HEK293 (cell line): ENCODE measurements at regions not wholly inside any gene's neighbourhood (a gene's known extent, or its start where the extent isn't known, plus 50 kb on each side); places are given as distances from the start of the nearest gene placed in this dataset.
A peak's percentile ranks its signal among the peaks of the same experiment; 100 is the strongest.

Experiments
- CTCF ChIA-PET: fragments of 350-600 bp; formaldehyde crosslinking; extraction: SDS; loops from one replicate; lab custom pipeline; 2021; ENCODE audit warnings: antibody characterized with exemption; lab: Yijun Ruan, JAX
- POLR2A ChIA-PET: fragments of 300-600 bp; formaldehyde crosslinking; extraction: SDS; loops from one replicate; lab custom pipeline; 2020; ENCODE audit warnings: antibody characterized with exemption, inconsistent platforms; lab: Yijun Ruan, JAX
- H3K27ac ChIP-seq: fragments of 200-500 bp; sonication (Bioruptor generic); 2 replicates; pipeline ENCODE4 v1.5.1; 2014; ENCODE audit warnings: low read depth, low read length, control low read depth, inconsistent platforms; ENCODE audit errors: extremely low read depth
- H3K36me3 ChIP-seq, 2 experiments: fragments of 200-500 bp in 1 of 2; sonication (Bioruptor generic) in 1 of 2; 1 replicate in 1 of 2; 2 replicates in 1 of 2; pipeline ENCODE4 v1.5.1; 2014 to 2017; ENCODE audit warnings: inconsistent platforms in 2 of 2, low read length in 2 of 2; ENCODE audit not compliant: control insufficient read depth in 2 of 2, insufficient read depth in 1 of 2
- H3K4me1 ChIP-seq: fragments of 200-500 bp; sonication (Bioruptor generic); 2 replicates; pipeline ENCODE4 v1.5.1; 2014; ENCODE audit warnings: mild to moderate bottlenecking, low read length, inconsistent platforms; ENCODE audit not compliant: control insufficient read depth, insufficient read depth
- H3K4me3 ChIP-seq: 2 replicates; pipeline ENCODE4 v1.5.1; 2011; ENCODE audit warnings: low read depth, mild to moderate bottlenecking, control low read depth, low read length, moderate library complexity
- H3K9me3 ChIP-seq: fragments of 200-500 bp; sonication (Bioruptor generic); 2 replicates; pipeline ENCODE4 v1.5.1; 2014; ENCODE audit warnings: low read depth, low read length, inconsistent platforms; ENCODE audit not compliant: control insufficient read depth, insufficient read depth
- BCL11B ChIP-seq: fragments of 450-650 bp; formaldehyde crosslinking; IDR thresholded peaks from 2 replicates; pipeline ENCODE4 v1.5.1; 2016; ENCODE audit warnings: low read depth, missing biosample characterization, missing genetic modification characterization
- EGR2 ChIP-seq: fragments of 450-650 bp; formaldehyde crosslinking; IDR thresholded peaks from 2 replicates; pipeline ENCODE4 v1.5.1; 2016; ENCODE audit warnings: low read depth, missing biosample characterization, missing genetic modification characterization
- GLIS1 ChIP-seq: fragments of 450-650 bp; formaldehyde crosslinking; IDR thresholded peaks from 2 replicates; pipeline ENCODE4 v1.5.1; 2016; ENCODE audit warnings: missing biosample characterization, missing genetic modification characterization
- IKZF3 ChIP-seq: fragments of 450-650 bp; IDR thresholded peaks from 2 replicates; pipeline ENCODE4 v1.5.0; 2018; ENCODE audit warnings: missing biosample characterization, mild to moderate bottlenecking, missing genetic modification characterization, moderate library complexity
- KLF9 ChIP-seq: fragments of 450-650 bp; formaldehyde crosslinking; IDR thresholded peaks from 2 replicates; pipeline ENCODE4 v1.5.1; 2016; ENCODE audit warnings: missing biosample characterization, missing genetic modification characterization, low read depth
- MZF1 ChIP-seq: fragments of 450-650 bp; formaldehyde crosslinking; IDR thresholded peaks from 2 replicates; pipeline ENCODE4 v1.5.1; 2017; ENCODE audit warnings: missing biosample characterization, missing genetic modification characterization, borderline replicate concordance
- YY2 ChIP-seq: fragments of 450-650 bp; formaldehyde crosslinking; IDR thresholded peaks from 2 replicates; pipeline ENCODE4 v1.5.1; 2016; ENCODE audit warnings: missing biosample characterization, missing genetic modification characterization
- ZFHX2 ChIP-seq: fragments of 450-650 bp; formaldehyde crosslinking; conservative IDR thresholded peaks from 2 replicates; pipeline ENCODE4 v1.5.1; 2016; ENCODE audit warnings: missing biosample characterization, missing genetic modification characterization
- ZFP3 ChIP-seq: fragments of 450-650 bp; formaldehyde crosslinking; IDR thresholded peaks from 2 replicates; pipeline ENCODE4 v1.5.1; 2016; ENCODE audit warnings: low read depth, missing biosample characterization, missing genetic modification characterization
- ZNF121 ChIP-seq: fragments of 450-650 bp; formaldehyde crosslinking; IDR thresholded peaks from 2 replicates; pipeline ENCODE4 v1.5.1; 2016; ENCODE audit warnings: missing biosample characterization, missing genetic modification characterization
- ZNF138 ChIP-seq: fragments of 450-650 bp; formaldehyde crosslinking; IDR thresholded peaks from 2 replicates; pipeline ENCODE4 v1.5.1; 2016; ENCODE audit warnings: missing biosample characterization, missing genetic modification characterization, borderline replicate concordance
- ZNF19 ChIP-seq: fragments of 450-650 bp; formaldehyde crosslinking; IDR thresholded peaks from 2 replicates; pipeline ENCODE4; 2016; ENCODE audit warnings: missing biosample characterization, missing genetic modification characterization, low read depth
- ZNF23 ChIP-seq: fragments of 450-650 bp; formaldehyde crosslinking; IDR thresholded peaks from 2 replicates; pipeline ENCODE4 v1.5.1; 2016; ENCODE audit warnings: missing biosample characterization, missing genetic modification characterization, borderline replicate concordance
- ZNF239 ChIP-seq: fragments of 450-650 bp; formaldehyde crosslinking; IDR thresholded peaks from 2 replicates; pipeline ENCODE4 v1.5.1; 2016; ENCODE audit warnings: missing biosample characterization, missing genetic modification characterization
- ZNF324 ChIP-seq: fragments of 450-650 bp; formaldehyde crosslinking; IDR thresholded peaks from 2 replicates; pipeline ENCODE4 v1.5.1; 2016; ENCODE audit warnings: missing biosample characterization, missing genetic modification characterization
- ZNF510 ChIP-seq: fragments of 450-650 bp; formaldehyde crosslinking; IDR thresholded peaks from 2 replicates; pipeline ENCODE4 v1.5.1; 2018; ENCODE audit warnings: mild to moderate bottlenecking, missing genetic modification characterization, missing biosample characterization; ENCODE audit not compliant: insufficient replicate concordance
- ZNF555 ChIP-seq: fragments of 450-650 bp; formaldehyde crosslinking; conservative IDR thresholded peaks from 2 replicates; pipeline ENCODE4 v1.5.1; 2017; ENCODE audit warnings: missing biosample characterization, mild to moderate bottlenecking, missing genetic modification characterization, inconsistent platforms
- ZNF571 ChIP-seq: fragments of 450-650 bp; formaldehyde crosslinking; IDR thresholded peaks from 2 replicates; pipeline ENCODE4 v1.5.0; 2017; ENCODE audit warnings: missing biosample characterization, missing genetic modification characterization
- ZNF621 ChIP-seq: fragments of 450-650 bp; formaldehyde crosslinking; IDR thresholded peaks from 2 replicates; pipeline ENCODE4 v1.5.1; 2017; ENCODE audit warnings: missing biosample characterization, missing genetic modification characterization
- ZNF623 ChIP-seq: fragments of 450-650 bp; formaldehyde crosslinking; IDR thresholded peaks from 2 replicates; pipeline ENCODE4 v1.5.1; 2016; ENCODE audit warnings: missing biosample characterization, missing genetic modification characterization
- ZNF677 ChIP-seq: fragments of 450-650 bp; IDR thresholded peaks from 2 replicates; pipeline ENCODE4 v1.5.0; 2018; ENCODE audit warnings: missing biosample characterization, mild to moderate bottlenecking, missing genetic modification characterization, moderate library complexity
- ZNF777 ChIP-seq: fragments of 450-650 bp; formaldehyde crosslinking; IDR thresholded peaks from 2 replicates; pipeline ENCODE4 v1.5.1; 2017; ENCODE audit warnings: missing biosample characterization, missing genetic modification characterization, borderline replicate concordance
- ZSCAN16 ChIP-seq: fragments of 450-650 bp; formaldehyde crosslinking; IDR thresholded peaks from 2 replicates; pipeline ENCODE4 v1.5.1; 2016; ENCODE audit warnings: missing biosample characterization, missing genetic modification characterization
- ZSCAN30 ChIP-seq: fragments of 450-650 bp; IDR thresholded peaks from 2 replicates; pipeline ENCODE4 v1.5.1; 2018; ENCODE audit warnings: missing biosample characterization, mild to moderate bottlenecking, missing genetic modification characterization, moderate library complexity
- TF ChIP-seq, protein P1 (sequence below): fragments of 450-650 bp; formaldehyde crosslinking; IDR thresholded peaks from 2 replicates; pipeline ENCODE4 v1.5.1; 2016; ENCODE audit warnings: missing biosample characterization, missing genetic modification characterization
- TF ChIP-seq, protein P2 (sequence below): fragments of 450-650 bp; formaldehyde crosslinking; IDR thresholded peaks from 2 replicates; pipeline ENCODE4 v1.5.1; 2016; ENCODE audit warnings: missing biosample characterization, missing genetic modification characterization
- TF ChIP-seq, protein P3 (sequence below): fragments of 450-650 bp; formaldehyde crosslinking; IDR thresholded peaks from 2 replicates; pipeline ENCODE4 v1.5.1; 2016; ENCODE audit warnings: missing biosample characterization, missing genetic modification characterization, low read depth

DNA sequence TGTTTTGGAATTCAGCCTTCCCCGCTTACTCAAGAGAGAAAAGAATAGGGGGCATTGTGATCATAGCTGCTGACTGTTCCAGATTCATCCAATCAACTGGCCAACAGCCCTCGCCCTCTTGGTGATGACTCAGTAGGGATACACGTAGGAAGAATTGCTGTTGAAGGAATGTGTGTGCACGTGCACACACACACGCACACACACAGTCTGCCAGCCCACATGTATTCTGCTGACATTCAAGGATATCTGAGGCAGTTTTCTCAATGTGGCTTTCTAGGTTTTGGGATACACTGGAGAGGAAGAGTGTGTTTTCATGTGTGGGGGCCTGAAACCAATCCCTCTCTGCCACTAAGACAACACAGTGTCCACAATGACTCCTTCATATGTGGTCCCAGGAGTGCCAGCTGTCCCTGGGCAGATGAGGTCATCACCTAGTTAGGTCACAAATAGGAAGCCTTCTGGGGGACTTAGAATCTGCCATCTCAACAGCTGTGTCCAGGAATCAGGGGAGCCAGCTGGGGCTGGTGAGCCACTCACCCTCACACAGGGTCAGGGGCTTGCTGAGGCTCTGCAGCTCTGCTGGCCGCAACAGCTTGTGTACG lies 352.6 kb downstream of the SS18 start:
- Histone ChIP-seq H3K9me3 (no peaks in the 10 kb centered on the region), H3K4me1 (no peaks in the 10 kb centered on the region; the same call in 1 of the 2 replicates), H3K27ac (no peak overlapping the region), H3K4me3 (no peak overlapping the region), H3K36me3 (no peaks in the 10 kb centered on the region)
- ChIA-PET POLR2A (interaction anchor here (0.5 kb wide), 1 partner anchor 221 kb away, joined by 3 read pairs; no protein-coding TSS in a partner anchor), CTCF (no interaction called here)
- TF ChIP-seq ZNF19 (tag by site-specific recombination) (no peak), KLF9 (no peak), EGR2 (tag by site-specific recombination) (peak; percentile 57; the same call in 1 of the 2 replicates), ZNF324 (tag by site-specific recombination) (no peak), ZNF510 (tag by site-specific recombination) (no peak), ZFHX2 (tag by site-specific recombination) (peak; percentile 50), ZNF777 (no peak), ZNF239 (tag by site-specific recombination) (no peak), ZNF621 (tag by site-specific recombination) (no peak), GLIS1 (tag by site-specific recombination) (no peak), ZNF571 (tag by site-specific recombination) (no peak), YY2 (tag by site-specific recombination) (no peak)
- TF ChIP-seq, protein P1, sequence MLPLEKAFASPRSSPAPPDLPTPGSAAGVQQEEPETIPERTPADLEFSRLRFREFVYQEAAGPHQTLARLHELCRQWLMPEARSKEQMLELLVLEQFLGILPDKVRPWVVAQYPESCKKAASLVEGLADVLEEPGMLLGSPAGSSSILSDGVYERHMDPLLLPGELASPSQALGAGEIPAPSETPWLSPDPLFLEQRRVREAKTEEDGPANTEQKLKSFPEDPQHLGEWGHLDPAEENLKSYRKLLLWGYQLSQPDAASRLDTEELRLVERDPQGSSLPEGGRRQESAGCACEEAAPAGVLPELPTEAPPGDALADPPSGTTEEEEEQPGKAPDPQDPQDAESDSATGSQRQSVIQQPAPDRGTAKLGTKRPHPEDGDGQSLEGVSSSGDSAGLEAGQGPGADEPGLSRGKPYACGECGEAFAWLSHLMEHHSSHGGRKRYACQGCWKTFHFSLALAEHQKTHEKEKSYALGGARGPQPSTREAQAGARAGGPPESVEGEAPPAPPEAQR (tag by site-specific recombination) = no peak
- TF ChIP-seq, protein P2, sequence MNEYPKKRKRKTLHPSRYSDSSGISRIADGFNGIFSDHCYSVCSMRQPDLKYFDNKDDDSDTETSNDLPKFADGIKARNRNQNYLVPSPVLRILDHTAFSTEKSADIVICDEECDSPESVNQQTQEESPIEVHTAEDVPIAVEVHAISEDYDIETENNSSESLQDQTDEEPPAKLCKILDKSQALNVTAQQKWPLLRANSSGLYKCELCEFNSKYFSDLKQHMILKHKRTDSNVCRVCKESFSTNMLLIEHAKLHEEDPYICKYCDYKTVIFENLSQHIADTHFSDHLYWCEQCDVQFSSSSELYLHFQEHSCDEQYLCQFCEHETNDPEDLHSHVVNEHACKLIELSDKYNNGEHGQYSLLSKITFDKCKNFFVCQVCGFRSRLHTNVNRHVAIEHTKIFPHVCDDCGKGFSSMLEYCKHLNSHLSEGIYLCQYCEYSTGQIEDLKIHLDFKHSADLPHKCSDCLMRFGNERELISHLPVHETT (tag by site-specific recombination) = no peak

DNA sequence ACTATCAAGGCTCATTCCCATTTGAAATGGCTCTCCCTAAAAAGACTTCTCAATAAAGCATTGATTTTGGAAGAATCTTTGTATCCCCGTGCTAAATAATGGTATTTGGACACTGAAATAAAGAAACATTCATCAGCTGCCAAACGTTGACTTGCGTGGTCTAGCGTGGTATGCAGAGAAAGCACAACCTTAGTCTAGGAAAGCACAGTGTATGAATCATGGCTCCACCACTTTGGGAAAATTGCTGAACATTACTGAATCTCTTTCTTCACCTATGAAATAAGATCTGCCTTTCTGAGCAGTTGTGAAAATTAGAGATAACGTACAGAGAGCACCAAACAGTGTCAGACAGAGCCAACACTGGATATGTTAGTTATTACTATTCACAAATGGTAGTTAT lies 353.9 kb downstream of the SS18 start:
- H3K27ac ChIP-seq = no peak overlapping the region
- no peak for TF ChIP-seq ZFP3 (tag by site-specific recombination)
- no peak for TF ChIP-seq ZNF138 (tag by site-specific recombination)
- no peak for TF ChIP-seq ZSCAN30 (tag by site-specific recombination)
- TF ChIP-seq ZSCAN16 (tag by site-specific recombination) = no peak
- no peak for TF ChIP-seq ZNF555 (tag by site-specific recombination)
- TF ChIP-seq ZNF677 = no peak
- TF ChIP-seq, protein P3, sequence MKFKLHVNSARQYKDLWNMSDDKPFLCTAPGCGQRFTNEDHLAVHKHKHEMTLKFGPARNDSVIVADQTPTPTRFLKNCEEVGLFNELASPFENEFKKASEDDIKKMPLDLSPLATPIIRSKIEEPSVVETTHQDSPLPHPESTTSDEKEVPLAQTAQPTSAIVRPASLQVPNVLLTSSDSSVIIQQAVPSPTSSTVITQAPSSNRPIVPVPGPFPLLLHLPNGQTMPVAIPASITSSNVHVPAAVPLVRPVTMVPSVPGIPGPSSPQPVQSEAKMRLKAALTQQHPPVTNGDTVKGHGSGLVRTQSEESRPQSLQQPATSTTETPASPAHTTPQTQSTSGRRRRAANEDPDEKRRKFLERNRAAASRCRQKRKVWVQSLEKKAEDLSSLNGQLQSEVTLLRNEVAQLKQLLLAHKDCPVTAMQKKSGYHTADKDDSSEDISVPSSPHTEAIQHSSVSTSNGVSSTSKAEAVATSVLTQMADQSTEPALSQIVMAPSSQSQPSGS (tag by site-specific recombination) = no peak
- TF ChIP-seq ZNF23 (tag by site-specific recombination) = no peak
- TF ChIP-seq ZNF324 (tag by site-specific recombination) = no peak
- TF ChIP-seq IKZF3 (tag by site-specific recombination) = no peak
- TF ChIP-seq MZF1 = no peak
- TF ChIP-seq ZNF19 (tag by site-specific recombination) = no peak
- TF ChIP-seq ZNF121 (tag by site-specific recombination) = no peak
- TF ChIP-seq ZNF623 (tag by site-specific recombination) = no peak
- TF ChIP-seq BCL11B = no peak
- TF ChIP-seq, all 188 proteins: peak for 0
- no peak overlapping the region for H3K4me3 ChIP-seq

More for the DNA sequence above, 353.9 kb downstream of the SS18 start:
- H3K36me3 ChIP-seq = no peaks in the 10 kb centered on the region
- ChIA-PET POLR2A (no interaction called here), CTCF (interaction anchor here (0.6 kb wide), 1 partner anchor 1330 kb away, joined by 4 read pairs; no protein-coding TSS in a partner anchor)
- no peaks in the 10 kb centered on the region; the same call in 1 of the 2 replicates for H3K4me1 ChIP-seq
- no peaks in the 10 kb centered on the region for H3K9me3 ChIP-seq
